ENCODE measurements at regions not wholly inside any gene's neighbourhood (a gene's known extent, or its start where the extent isn't known, plus 50 kb on each side); places are given as distances from the start of the nearest gene placed in this dataset.
"Not testable (repeated sequence)": the region's sequence is repeated elsewhere in the genome, so short reads cannot be mapped to it uniquely, and the experiment has no call there.

DNA sequence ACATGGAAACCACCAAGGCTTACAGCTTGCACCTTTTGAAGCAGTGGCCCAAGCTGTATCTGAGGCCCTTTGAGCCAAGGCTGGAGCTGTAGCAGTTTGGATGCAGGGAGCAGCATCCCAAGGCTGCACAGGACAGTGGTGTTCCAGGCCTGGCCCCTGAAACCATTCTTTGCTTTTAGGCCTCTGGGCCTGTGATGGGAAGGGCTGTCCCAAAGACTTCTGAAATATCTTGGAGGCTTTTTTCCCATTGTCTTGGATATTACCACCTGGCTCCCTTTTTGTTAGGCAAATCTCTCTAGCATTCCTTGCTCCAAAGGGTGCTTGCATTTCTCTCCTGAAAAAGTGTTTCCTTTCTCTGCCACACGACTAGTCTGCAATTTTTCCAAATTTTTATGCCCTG is 302.8 kb upstream of the MDFIC2 start:
- H3K27me3 ChIP-seq (replicated peaks; ENCODE audit: control insufficient read depth, insufficient read depth, low read length) = no peaks in the 10 kb centered on the region
- DNase-seq (ENCODE audit: extremely low read depth, insufficient read length) = no peak
- H3K4me3 ChIP-seq (replicated peaks; ENCODE audit: low read depth, low read length) = no peak overlapping the region
- TF ChIP-seq, protein P1, sequence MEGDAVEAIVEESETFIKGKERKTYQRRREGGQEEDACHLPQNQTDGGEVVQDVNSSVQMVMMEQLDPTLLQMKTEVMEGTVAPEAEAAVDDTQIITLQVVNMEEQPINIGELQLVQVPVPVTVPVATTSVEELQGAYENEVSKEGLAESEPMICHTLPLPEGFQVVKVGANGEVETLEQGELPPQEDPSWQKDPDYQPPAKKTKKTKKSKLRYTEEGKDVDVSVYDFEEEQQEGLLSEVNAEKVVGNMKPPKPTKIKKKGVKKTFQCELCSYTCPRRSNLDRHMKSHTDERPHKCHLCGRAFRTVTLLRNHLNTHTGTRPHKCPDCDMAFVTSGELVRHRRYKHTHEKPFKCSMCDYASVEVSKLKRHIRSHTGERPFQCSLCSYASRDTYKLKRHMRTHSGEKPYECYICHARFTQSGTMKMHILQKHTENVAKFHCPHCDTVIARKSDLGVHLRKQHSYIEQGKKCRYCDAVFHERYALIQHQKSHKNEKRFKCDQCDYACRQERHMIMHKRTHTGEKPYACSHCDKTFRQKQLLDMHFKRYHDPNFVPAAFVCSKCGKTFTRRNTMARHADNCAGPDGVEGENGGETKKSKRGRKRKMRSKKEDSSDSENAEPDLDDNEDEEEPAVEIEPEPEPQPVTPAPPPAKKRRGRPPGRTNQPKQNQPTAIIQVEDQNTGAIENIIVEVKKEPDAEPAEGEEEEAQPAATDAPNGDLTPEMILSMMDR (IDR thresholded peaks at IDR 0.05; ENCODE audit: insufficient read depth, low read length, poor library complexity, severe bottlenecking) = no peak
- no peaks in the 10 kb centered on the region for H3K36me3 ChIP-seq (ENCODE audit: control insufficient read depth, insufficient read depth, low read length)

DNA sequence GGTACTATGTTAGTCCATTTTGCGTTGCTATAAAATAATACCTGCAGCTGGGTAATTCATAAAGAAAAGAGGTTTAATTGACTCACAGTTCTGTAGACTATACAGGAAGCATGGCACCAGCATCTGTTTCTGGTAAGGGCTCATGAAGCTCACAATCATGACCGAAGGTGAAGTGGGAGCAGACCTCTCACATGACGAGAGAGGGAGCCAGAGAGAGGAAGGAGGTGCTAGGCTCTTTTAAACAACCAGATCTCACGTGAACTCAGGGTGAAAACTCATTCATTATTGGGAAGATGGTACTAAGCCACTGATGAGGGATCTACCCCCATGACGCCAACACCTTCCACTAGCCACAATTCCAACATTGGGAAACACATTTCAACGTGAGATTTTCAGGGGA is 301.7 kb upstream of the MDFIC2 start:
- DNase-seq (ENCODE audit: extremely low read depth, insufficient read length) = no peak
- no peak overlapping the region for H3K4me3 ChIP-seq (replicated peaks; ENCODE audit: low read depth, low read length)
- TF ChIP-seq, protein P1 (IDR thresholded peaks at IDR 0.05; ENCODE audit: insufficient read depth, low read length, poor library complexity, severe bottlenecking) = no peak

DNA sequence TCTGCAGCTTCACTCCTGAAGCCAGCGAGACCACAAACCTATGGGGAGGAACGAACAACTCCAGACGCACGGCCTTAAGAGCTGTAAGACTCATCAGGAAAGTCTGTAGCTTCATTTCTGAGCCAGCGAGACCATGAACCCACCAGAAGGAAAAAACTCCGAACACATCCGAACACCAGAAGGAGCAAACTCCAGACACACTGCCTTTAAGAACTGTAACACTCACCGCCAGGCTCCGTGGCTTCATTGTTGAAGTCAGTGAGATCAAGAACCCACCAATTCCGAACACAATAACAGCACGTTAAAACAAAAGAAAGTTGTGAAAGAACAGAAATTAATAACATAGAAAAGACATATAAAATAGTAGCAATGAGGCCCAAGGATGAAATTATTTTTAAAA is 300.5 kb upstream of the MDFIC2 start:
- no peaks in the 10 kb centered on the region for H3K36me3 ChIP-seq (ENCODE audit: control insufficient read depth, insufficient read depth, low read length)
- no peak overlapping the region for H3K4me3 ChIP-seq (replicated peaks; ENCODE audit: low read depth, low read length)
- H3K27me3 ChIP-seq (replicated peaks; ENCODE audit: control insufficient read depth, insufficient read depth, low read length) = no peaks in the 10 kb centered on the region
- DNase-seq (ENCODE audit: extremely low read depth, insufficient read length) = no peak
- TF ChIP-seq, protein P1 (IDR thresholded peaks at IDR 0.05; ENCODE audit: insufficient read depth, low read length, poor library complexity, severe bottlenecking) = no peak

More for the DNA sequence above, 301.7 kb upstream of the MDFIC2 start:
- H3K36me3 ChIP-seq (ENCODE audit: control insufficient read depth, insufficient read depth, low read length) = no peaks in the 10 kb centered on the region
- H3K27me3 ChIP-seq (replicated peaks; ENCODE audit: control insufficient read depth, insufficient read depth, low read length) = no peaks in the 10 kb centered on the region

DNA sequence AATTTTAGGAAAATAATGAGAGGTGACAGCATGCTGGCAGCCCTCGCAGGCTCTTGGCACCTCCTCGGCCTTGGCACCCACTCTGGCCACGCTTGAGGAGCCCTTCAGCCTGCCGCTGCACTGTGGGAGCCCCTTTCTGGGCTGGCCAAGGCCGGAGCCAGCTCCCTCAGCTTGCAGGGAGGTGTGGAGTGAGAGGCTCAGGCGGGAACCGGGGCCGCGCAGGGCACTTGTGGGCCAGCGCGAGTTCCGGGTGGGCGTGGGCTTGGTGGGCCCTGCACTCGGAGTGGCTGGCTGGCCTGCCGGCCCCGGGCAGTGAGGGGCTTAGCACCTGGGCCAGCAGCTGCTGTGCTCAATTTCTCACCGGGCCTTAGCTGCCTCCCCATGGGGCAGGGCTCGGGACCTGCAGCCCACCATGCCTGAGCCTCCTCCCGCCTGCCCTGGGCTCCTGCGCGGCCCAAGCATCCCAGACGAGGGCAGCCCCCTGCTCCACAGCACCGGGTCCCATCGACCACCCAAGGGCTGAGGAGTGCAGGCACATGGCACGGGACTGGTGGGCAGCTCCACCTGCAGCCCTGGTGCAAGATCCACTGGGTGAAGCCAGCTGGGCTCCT is 299.3 kb upstream of the MDFIC2 start:
- not testable (repeated sequence) for DNase-seq (ENCODE audit: extremely low read depth, insufficient read length); H3K4me3 ChIP-seq (replicated peaks; ENCODE audit: low read depth, low read length); H3K27me3 ChIP-seq (replicated peaks; ENCODE audit: control insufficient read depth, insufficient read depth, low read length); H3K36me3 ChIP-seq (ENCODE audit: control insufficient read depth, insufficient read depth, low read length)

DNA sequence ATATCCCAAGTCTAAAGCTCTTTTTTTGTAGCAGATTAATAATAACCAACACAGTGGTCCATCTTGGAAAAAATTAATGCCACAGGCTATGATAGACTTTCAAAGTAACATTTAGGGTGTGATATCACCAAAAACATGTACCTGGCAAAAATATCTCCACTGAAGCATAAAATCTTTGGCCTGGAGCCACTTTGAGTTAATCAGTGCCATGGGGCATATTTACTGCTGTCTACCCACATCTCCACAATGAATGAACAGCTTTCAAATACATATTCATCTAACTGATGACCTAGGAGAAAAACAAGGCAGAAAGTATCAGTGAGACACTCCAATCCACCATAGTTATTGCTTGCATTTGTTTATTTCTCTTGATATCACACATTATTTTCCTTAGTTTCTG is 296.0 kb upstream of the MDFIC2 start:
- DNase-seq (ENCODE audit: extremely low read depth, insufficient read length) = no peak
- Histone ChIP-seq H3K27me3 (replicated peaks; ENCODE audit: control insufficient read depth, insufficient read depth, low read length) (no peaks in the 10 kb centered on the region), H3K4me3 (replicated peaks; ENCODE audit: low read depth, low read length) (no peak overlapping the region), H3K36me3 (ENCODE audit: control insufficient read depth, insufficient read depth, low read length) (no peaks in the 10 kb centered on the region)
- TF ChIP-seq, protein P1 (IDR thresholded peaks at IDR 0.05; ENCODE audit: insufficient read depth, low read length, poor library complexity, severe bottlenecking) = no peak

DNA sequence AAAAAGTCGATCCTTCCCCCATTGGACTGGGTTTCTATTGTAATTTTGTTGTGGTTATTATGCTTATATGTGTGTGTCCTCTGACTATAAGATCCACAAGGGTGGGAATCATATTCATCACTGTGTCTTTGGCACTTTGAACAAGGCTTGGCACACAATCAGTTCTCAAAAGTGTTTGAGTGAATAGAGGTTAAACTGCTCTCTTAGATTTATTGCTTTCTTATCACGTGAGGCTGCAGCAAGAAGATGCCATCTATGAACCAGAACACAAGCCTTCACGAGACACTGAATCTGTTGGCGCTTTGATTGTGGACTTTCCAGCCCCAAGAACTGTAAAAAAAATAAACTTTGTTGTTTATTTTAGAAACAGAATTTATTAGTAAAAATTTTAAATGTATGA is 295.0 kb upstream of the MDFIC2 start:
- H3K27me3 ChIP-seq (replicated peaks; ENCODE audit: control insufficient read depth, insufficient read depth, low read length) = no peaks in the 10 kb centered on the region
- TF ChIP-seq, protein P1 (IDR thresholded peaks at IDR 0.05; ENCODE audit: insufficient read depth, low read length, poor library complexity, severe bottlenecking) = no peak
- no peaks in the 10 kb centered on the region for H3K36me3 ChIP-seq (ENCODE audit: control insufficient read depth, insufficient read depth, low read length)
- H3K4me3 ChIP-seq (replicated peaks; ENCODE audit: low read depth, low read length) = no peak overlapping the region
- no peak for DNase-seq (ENCODE audit: extremely low read depth, insufficient read length)

All from GM06990 (cell line).